ENCODE measurements at regions not wholly inside any gene's neighbourhood (a gene's known extent, or its start where the extent isn't known, plus 50 kb on each side); places are given as distances from the start of the nearest gene placed in this dataset.

- 17 to 68% methylated on average over 3 of the region's 3 CpGs for WGBS, 2 donors
- no peaks in the 10 kb centered on the region for H3K4me1 ChIP-seq
- no peaks in the 10 kb centered on the region for H3K36me3 ChIP-seq
- no peaks in the 10 kb centered on the region for H3K9me3 ChIP-seq
- H3K4me3 ChIP-seq, result no peak overlapping the region
- intact Hi-C loops (cut with DNase I), result no loop called here
- TF ChIP-seq POLR2A (IDR thresholded peaks at IDR 0.05), result no peak
- no peaks in the 10 kb centered on the region for H3K27me3 ChIP-seq
- no peak overlapping the region for H3K27ac ChIP-seq
- DNase-seq, result no peak
These were observed 74.0 kb downstream of the GATA3 start for GRCh38 chr10:8128511-8128910.

GRCh38 chr10:8129438-8129837, 75.0 kb downstream of the GATA3 start:
- Histone ChIP-seq H3K36me3 (no peaks in the 10 kb centered on the region), H3K9me3 (no peaks in the 10 kb centered on the region), H3K27ac (no peak overlapping the region), H3K4me1 (no peaks in the 10 kb centered on the region), H3K4me3 (no peak overlapping the region), H3K27me3 (no peaks in the 10 kb centered on the region)
- no peak for DNase-seq
- TF ChIP-seq EP300 (IDR thresholded peaks at IDR 0.05) (no peak), POLR2A (IDR thresholded peaks at IDR 0.05) (no peak), CTCF (IDR thresholded peaks at IDR 0.05) (no peak), POLR2AphosphoS5 (IDR thresholded peaks at IDR 0.05) (no peak)
- WGBS, 2 donors, result 20 to 68% methylated on average over 2 of the region's 2 CpGs
- intact Hi-C loops (cut with DNase I), result no loop called here

GRCh38 chr10:8130973-8131911, 76.8 kb downstream of the GATA3 start:
- Histone ChIP-seq H3K36me3 (no peaks in the 10 kb centered on the region), H3K4me1 (no peaks in the 10 kb centered on the region), H3K4me3 (no peak overlapping the region), H3K27me3 (no peaks in the 10 kb centered on the region), H3K9me3 (no peaks in the 10 kb centered on the region), H3K27ac (no peak overlapping the region)
- TF ChIP-seq CTCF (IDR thresholded peaks at IDR 0.05) (no peak), POLR2AphosphoS5 (IDR thresholded peaks at IDR 0.05) (no peak), EP300 (IDR thresholded peaks at IDR 0.05) (no peak), POLR2A (IDR thresholded peaks at IDR 0.05) (no peak)
- 74 to 81% methylated on average over 8 of the region's 8 CpGs for WGBS, 2 donors
- intact Hi-C loops (cut with DNase I), result no loop called here
- no peak for DNase-seq

GRCh38 chr10:8133146-8133545, 78.7 kb downstream of the GATA3 start:
- intact Hi-C loops (cut with DNase I), result no loop called here
- 48 to 75% methylated on average over 8 of the region's 8 CpGs for WGBS, 2 donors
- DNase-seq, result no peak
- Histone ChIP-seq H3K4me1 (no peaks in the 10 kb centered on the region), H3K4me3 (no peak overlapping the region), H3K9me3 (no peaks in the 10 kb centered on the region), H3K27ac (no peak overlapping the region), H3K36me3 (no peaks in the 10 kb centered on the region), H3K27me3 (no peaks in the 10 kb centered on the region)
- TF ChIP-seq EP300 (IDR thresholded peaks at IDR 0.05) (no peak), POLR2A (IDR thresholded peaks at IDR 0.05) (no peak), CTCF (IDR thresholded peaks at IDR 0.05) (no peak), POLR2AphosphoS5 (IDR thresholded peaks at IDR 0.05) (no peak)

- DNase-seq, result no peak
- H3K27ac ChIP-seq, result no peak overlapping the region
- 60 to 76% methylated on average over 2 of the region's 2 CpGs for WGBS, 2 donors
- H3K4me3 ChIP-seq, result no peak overlapping the region
- TF ChIP-seq CTCF (IDR thresholded peaks at IDR 0.05) (no peak), POLR2AphosphoS5 (IDR thresholded peaks at IDR 0.05) (no peak), POLR2A (IDR thresholded peaks at IDR 0.05) (no peak), EP300 (IDR thresholded peaks at IDR 0.05) (no peak)
- no peaks in the 10 kb centered on the region for H3K27me3 ChIP-seq
- no peaks in the 10 kb centered on the region for H3K9me3 ChIP-seq
- intact Hi-C loops (cut with DNase I), result no loop called here
- no peaks in the 10 kb centered on the region for H3K36me3 ChIP-seq
- no peaks in the 10 kb centered on the region for H3K4me1 ChIP-seq
These were observed 82.2 kb downstream of the GATA3 start for GRCh38 chr10:8136736-8137135.
